ENCODE measurements at regions not wholly inside any gene's neighbourhood (a gene's known extent, or its start where the extent isn't known, plus 50 kb on each side); places are given as distances from the start of the nearest gene placed in this dataset.
"Not testable (repeated sequence)": the region's sequence is repeated elsewhere in the genome, so short reads cannot be mapped to it uniquely, and the experiment has no call there.

GRCh38 chr15:69859866-69860265 is 237.9 kb downstream of the TLE3 start:
- DNase-seq (ENCODE audit: low read depth, low spot score), result no peak

- no peak for DNase-seq (ENCODE audit: low read depth, low spot score)
Measured at GRCh38 chr15:69860321-69860720, 237.4 kb downstream of the TLE3 start.

- DNase-seq (ENCODE audit: low read depth, low spot score), result no peak
Measured at GRCh38 chr15:69860921-69861320, 236.8 kb downstream of the TLE3 start.

- DNase-seq (ENCODE audit: low read depth, low spot score), result no peak
Measured at GRCh38 chr15:69861331-69862171, 236.2 kb downstream of the TLE3 start.

- DNase-seq (ENCODE audit: low read depth, low spot score), result no peak
Measured at GRCh38 chr15:69862540-69862939, 235.2 kb downstream of the TLE3 start.

- DNase-seq (ENCODE audit: low read depth, low spot score), result no peak
Measured at GRCh38 chr15:69863446-69863845, 234.3 kb downstream of the TLE3 start.

- no peak for DNase-seq (ENCODE audit: low read depth, low spot score)
Measured at GRCh38 chr15:69865369-69865768, 232.3 kb downstream of the TLE3 start.

- no peak for DNase-seq (ENCODE audit: low read depth, low spot score)
Measured at GRCh38 chr15:69868756-69869155, 229.0 kb downstream of the TLE3 start.

GRCh38 chr15:69869291-69869690 is 228.4 kb downstream of the TLE3 start:
- no peak for DNase-seq (ENCODE audit: low read depth, low spot score)

GRCh38 chr15:69869881-69870505 is 227.7 kb downstream of the TLE3 start:
- no peak for DNase-seq (ENCODE audit: low read depth, low spot score)

- no peak for DNase-seq (ENCODE audit: low read depth, low spot score)
Measured at GRCh38 chr15:69871511-69872134, 226.1 kb downstream of the TLE3 start.

- no peak for DNase-seq (ENCODE audit: low read depth, low spot score)
Measured at GRCh38 chr15:69873807-69874206, 223.9 kb downstream of the TLE3 start.

- no peak for DNase-seq (ENCODE audit: low read depth, low spot score)
Measured at GRCh38 chr15:69874321-69874720, 223.4 kb downstream of the TLE3 start.

- DNase-seq (ENCODE audit: low read depth, low spot score), result no peak
Measured at GRCh38 chr15:69876064-69876940, 221.4 kb downstream of the TLE3 start.

GRCh38 chr15:69879963-69880362 is 217.8 kb downstream of the TLE3 start:
- DNase-seq (ENCODE audit: low read depth, low spot score), result not testable (repeated sequence)

GRCh38 chr15:69880571-69881301 is 217.0 kb downstream of the TLE3 start:
- DNase-seq (ENCODE audit: low read depth, low spot score), result no peak

- no peak for DNase-seq (ENCODE audit: low read depth, low spot score)
Measured at GRCh38 chr15:69881302-69881670, 216.4 kb downstream of the TLE3 start.

- DNase-seq (ENCODE audit: low read depth, low spot score), result no peak
Measured at GRCh38 chr15:69881766-69882165, 216.0 kb downstream of the TLE3 start.

- DNase-seq (ENCODE audit: low read depth, low spot score), result no peak
Measured at GRCh38 chr15:69883306-69883705, 214.4 kb downstream of the TLE3 start.

GRCh38 chr15:69885173-69885955 is 212.4 kb downstream of the TLE3 start:
- no peak for DNase-seq (ENCODE audit: low read depth, low spot score)
